ENCODE measurements at regions not wholly inside any gene's neighbourhood (a gene's known extent, or its start where the extent isn't known, plus 50 kb on each side); places are given as distances from the start of the nearest gene placed in this dataset.

DNA sequence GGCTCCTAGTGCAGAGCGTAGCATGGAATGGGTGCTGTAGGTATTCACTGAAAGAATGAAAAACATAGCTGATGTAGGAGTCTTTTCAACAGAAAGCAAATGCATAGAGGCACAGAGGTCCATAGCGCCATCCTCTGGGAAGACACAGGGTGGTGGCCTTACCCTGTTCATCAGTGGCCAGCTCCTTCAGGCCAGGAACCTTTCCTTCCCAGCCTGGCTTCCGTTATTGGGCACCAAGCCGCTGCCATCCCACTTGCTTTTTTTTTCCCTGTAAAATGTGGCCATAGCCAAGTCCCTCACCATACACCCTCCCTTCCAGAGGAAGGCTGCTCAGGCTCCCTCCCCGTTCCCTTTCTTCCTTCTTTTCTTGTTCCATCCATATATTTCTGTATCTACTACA, 118.1 kb downstream of the ZNF621 start:
- TF ChIP-seq, protein P1, sequence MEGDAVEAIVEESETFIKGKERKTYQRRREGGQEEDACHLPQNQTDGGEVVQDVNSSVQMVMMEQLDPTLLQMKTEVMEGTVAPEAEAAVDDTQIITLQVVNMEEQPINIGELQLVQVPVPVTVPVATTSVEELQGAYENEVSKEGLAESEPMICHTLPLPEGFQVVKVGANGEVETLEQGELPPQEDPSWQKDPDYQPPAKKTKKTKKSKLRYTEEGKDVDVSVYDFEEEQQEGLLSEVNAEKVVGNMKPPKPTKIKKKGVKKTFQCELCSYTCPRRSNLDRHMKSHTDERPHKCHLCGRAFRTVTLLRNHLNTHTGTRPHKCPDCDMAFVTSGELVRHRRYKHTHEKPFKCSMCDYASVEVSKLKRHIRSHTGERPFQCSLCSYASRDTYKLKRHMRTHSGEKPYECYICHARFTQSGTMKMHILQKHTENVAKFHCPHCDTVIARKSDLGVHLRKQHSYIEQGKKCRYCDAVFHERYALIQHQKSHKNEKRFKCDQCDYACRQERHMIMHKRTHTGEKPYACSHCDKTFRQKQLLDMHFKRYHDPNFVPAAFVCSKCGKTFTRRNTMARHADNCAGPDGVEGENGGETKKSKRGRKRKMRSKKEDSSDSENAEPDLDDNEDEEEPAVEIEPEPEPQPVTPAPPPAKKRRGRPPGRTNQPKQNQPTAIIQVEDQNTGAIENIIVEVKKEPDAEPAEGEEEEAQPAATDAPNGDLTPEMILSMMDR (IDR thresholded peaks at IDR 0.05; ENCODE audit: insufficient read depth, low read length): no peak
- TF ChIP-seq, protein P2, sequence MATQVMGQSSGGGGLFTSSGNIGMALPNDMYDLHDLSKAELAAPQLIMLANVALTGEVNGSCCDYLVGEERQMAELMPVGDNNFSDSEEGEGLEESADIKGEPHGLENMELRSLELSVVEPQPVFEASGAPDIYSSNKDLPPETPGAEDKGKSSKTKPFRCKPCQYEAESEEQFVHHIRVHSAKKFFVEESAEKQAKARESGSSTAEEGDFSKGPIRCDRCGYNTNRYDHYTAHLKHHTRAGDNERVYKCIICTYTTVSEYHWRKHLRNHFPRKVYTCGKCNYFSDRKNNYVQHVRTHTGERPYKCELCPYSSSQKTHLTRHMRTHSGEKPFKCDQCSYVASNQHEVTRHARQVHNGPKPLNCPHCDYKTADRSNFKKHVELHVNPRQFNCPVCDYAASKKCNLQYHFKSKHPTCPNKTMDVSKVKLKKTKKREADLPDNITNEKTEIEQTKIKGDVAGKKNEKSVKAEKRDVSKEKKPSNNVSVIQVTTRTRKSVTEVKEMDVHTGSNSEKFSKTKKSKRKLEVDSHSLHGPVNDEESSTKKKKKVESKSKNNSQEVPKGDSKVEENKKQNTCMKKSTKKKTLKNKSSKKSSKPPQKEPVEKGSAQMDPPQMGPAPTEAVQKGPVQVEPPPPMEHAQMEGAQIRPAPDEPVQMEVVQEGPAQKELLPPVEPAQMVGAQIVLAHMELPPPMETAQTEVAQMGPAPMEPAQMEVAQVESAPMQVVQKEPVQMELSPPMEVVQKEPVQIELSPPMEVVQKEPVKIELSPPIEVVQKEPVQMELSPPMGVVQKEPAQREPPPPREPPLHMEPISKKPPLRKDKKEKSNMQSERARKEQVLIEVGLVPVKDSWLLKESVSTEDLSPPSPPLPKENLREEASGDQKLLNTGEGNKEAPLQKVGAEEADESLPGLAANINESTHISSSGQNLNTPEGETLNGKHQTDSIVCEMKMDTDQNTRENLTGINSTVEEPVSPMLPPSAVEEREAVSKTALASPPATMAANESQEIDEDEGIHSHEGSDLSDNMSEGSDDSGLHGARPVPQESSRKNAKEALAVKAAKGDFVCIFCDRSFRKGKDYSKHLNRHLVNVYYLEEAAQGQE (IDR thresholded peaks at IDR 0.05; ENCODE audit: insufficient replicate concordance, low read depth): no peak
